ENCODE measurements at regions not wholly inside any gene's neighbourhood (a gene's known extent, or its start where the extent isn't known, plus 50 kb on each side); places are given as distances from the start of the nearest gene placed in this dataset.
A peak's percentile ranks its signal among the peaks of the same experiment; 100 is the strongest.

GRCh38 chr3:182682263-182683241 lies 110.8 kb upstream of the ATP11B start:
- POLR2A ChIA-PET: no interaction called here
- H3K9ac ChIP-seq: no peak overlapping the region

More at GRCh38 chr3:182682263-182683241, 110.8 kb upstream of the ATP11B start:
- WGBS (ENCODE audit: low lambda C conversion rate): 17% methylated on average over 49 of the region's 80 CpGs
- Histone ChIP-seq H3K9me3 (no peaks in the 10 kb centered on the region), H3K36me3 (replicated peaks in 1 of 2; ENCODE audit: control insufficient read depth in 1 of 2, insufficient read depth in 2 of 2, low read length in 1 of 2) (no peaks in the 10 kb centered on the region), H2AFZ (ENCODE audit: low read depth) (peak overlapping the region; percentile 92), H3F3A (replicated peaks; ENCODE audit: insufficient read depth) (no peaks in the 10 kb centered on the region), H3K27ac (ENCODE audit: low read depth in 2 of 2, low read length in 1 of 2) (no peak overlapping the region), H4K20me1 (ENCODE audit: insufficient read depth) (no peaks in the 10 kb centered on the region), H3K9me2 (no peaks in the 10 kb centered on the region), H3K4me1 (ENCODE audit: control insufficient read depth in 1 of 2, insufficient read depth in 2 of 2, low read depth in 1 of 2, low read length in 1 of 2) (no peaks in the 10 kb centered on the region; a peak in 1 of 4 replicates), H3K4me3 (ENCODE audit: low read depth in 2 of 2, low read length in 1 of 2) (peak overlapping the region; percentile 60 to 70), H3K79me2 (ENCODE audit: insufficient read depth) (no peaks in the 10 kb centered on the region), H3K4me2 (peak overlapping the region; percentile 86), H3K27me3 (ENCODE audit: insufficient read depth) (no peaks in the 10 kb centered on the region)
- TF ChIP-seq USF1 (IDR thresholded peaks at IDR 0.05; ENCODE audit: borderline replicate concordance, low read depth): no peak
- no peak for TF ChIP-seq RFX5 (IDR thresholded peaks at IDR 0.05; ENCODE audit: low read length)
- TF ChIP-seq CTCF (IDR thresholded peaks at IDR 0.05): peak; percentile 31
- no peak for TF ChIP-seq IRF3 (IDR thresholded peaks at IDR 0.05; ENCODE audit: low read depth, low read length)
- no peak for TF ChIP-seq SMC3 (IDR thresholded peaks at IDR 0.05; ENCODE audit: low read depth, low read length)
- CTCF ChIA-PET: interaction anchor here (0.5 to 5.2 kb wide), 34 partner anchors 10 to 1472 kb away, joined by 3 to 32 read pairs (median 4); no protein-coding TSS in a partner anchor
- peak; percentile 86 for DNase-seq

All from SK-N-SH (cell line).